ENCODE measurements at regions not wholly inside any gene's neighbourhood (a gene's known extent, or its start where the extent isn't known, plus 50 kb on each side); places are given as distances from the start of the nearest gene placed in this dataset.

GRCh38 chr18:64639536-64639935, 490.6 kb upstream of the LINC00305 start:
- Histone ChIP-seq H3K23ac (ENCODE audit: low read length) (no peak overlapping the region), H3K27ac (ENCODE audit: low read depth, low read length) (no peak overlapping the region), H3K79me2 (ENCODE audit: control insufficient read depth, insufficient read depth, low read length, poor library complexity) (no peaks in the 10 kb centered on the region), H3K4me3 (ENCODE audit: low read depth, low read length) (no peak overlapping the region), H3K9ac (ENCODE audit: low read length) (no peak overlapping the region), H4K12ac (ENCODE audit: low read depth, low read length) (no peak overlapping the region), H4K8ac (ENCODE audit: low read depth, low read length) (no peak overlapping the region), H3K27me3 (ENCODE audit: insufficient read depth, low read length) (no peaks in the 10 kb centered on the region), H3K4ac (ENCODE audit: low read depth, low read length) (no peak overlapping the region), H4K91ac (ENCODE audit: low read depth, low read length) (no peak overlapping the region), H3K14ac (ENCODE audit: low read length) (no peak overlapping the region), H3K9me3 (ENCODE audit: insufficient read depth, low read depth, low read length) (no peaks in the 10 kb centered on the region), H3K4me1 (ENCODE audit: control insufficient read depth in 1 of 2, insufficient read depth in 2 of 2, low read length in 2 of 2) (no peaks in the 10 kb centered on the region), H3K4me2 (ENCODE audit: low read length) (no peak overlapping the region), H3K36me3 (ENCODE audit: control insufficient read depth in 1 of 2, insufficient read depth in 2 of 2, low read length in 2 of 2) (no peaks in the 10 kb centered on the region), H2BK12ac (ENCODE audit: low read length) (no peak overlapping the region), H2BK120ac (ENCODE audit: insufficient read depth, low read length, poor library complexity) (no peak overlapping the region), H3K79me1 (ENCODE audit: low read length) (no peaks in the 10 kb centered on the region), H3K18ac (ENCODE audit: low read length) (no peak overlapping the region), H2AK5ac (ENCODE audit: low read length) (no peak overlapping the region), H2AFZ (ENCODE audit: insufficient read depth, low read length, poor library complexity) (no peak overlapping the region), H2BK5ac (ENCODE audit: low read depth, low read length, poor library complexity) (no peak overlapping the region)
- WGBS (ENCODE audit: extremely low coverage, insufficient coverage, insufficient read length) = no CpG with 5 or more reads among the region's 1 CpG
- no peak for DNase-seq

GRCh38 chr18:64620971-64621560, 472.2 kb upstream of the LINC00305 start:
- no peak overlapping the region for H2AK5ac ChIP-seq (ENCODE audit: low read length)
- H4K91ac ChIP-seq (ENCODE audit: low read depth, low read length) = no peak overlapping the region
- H2AFZ ChIP-seq (ENCODE audit: insufficient read depth, low read length, poor library complexity) = no peak overlapping the region
- no peaks in the 10 kb centered on the region for H3K79me2 ChIP-seq (ENCODE audit: control insufficient read depth, insufficient read depth, low read length, poor library complexity)
- H3K27me3 ChIP-seq (ENCODE audit: insufficient read depth, low read length) = no peaks in the 10 kb centered on the region
- H3K14ac ChIP-seq (ENCODE audit: low read length) = no peak overlapping the region
- no peak overlapping the region for H3K9ac ChIP-seq (ENCODE audit: low read length)
- H3K4me3 ChIP-seq (ENCODE audit: low read depth, low read length) = no peak overlapping the region
- no peak overlapping the region for H3K4me2 ChIP-seq (ENCODE audit: low read length)
- no peak overlapping the region for H3K23ac ChIP-seq (ENCODE audit: low read length)
- no peak overlapping the region for H4K12ac ChIP-seq (ENCODE audit: low read depth, low read length)
- H3K4me1 ChIP-seq (ENCODE audit: control insufficient read depth in 1 of 2, insufficient read depth in 2 of 2, low read length in 2 of 2) = no peaks in the 10 kb centered on the region
- no peak overlapping the region for H2BK5ac ChIP-seq (ENCODE audit: low read depth, low read length, poor library complexity)
- H3K36me3 ChIP-seq (ENCODE audit: control insufficient read depth in 1 of 2, insufficient read depth in 2 of 2, low read length in 2 of 2) = no peaks in the 10 kb centered on the region
- H2BK12ac ChIP-seq (ENCODE audit: low read length) = no peak overlapping the region
- no peak overlapping the region for H3K27ac ChIP-seq (ENCODE audit: low read depth, low read length)
- H4K8ac ChIP-seq (ENCODE audit: low read depth, low read length) = no peak overlapping the region
- H3K9me3 ChIP-seq (ENCODE audit: insufficient read depth, low read depth, low read length) = no peaks in the 10 kb centered on the region
- DNase-seq = no peak
- no CpG with 5 or more reads among the region's 3 CpGs for WGBS (ENCODE audit: extremely low coverage, insufficient coverage, insufficient read length)
- no peak overlapping the region for H3K18ac ChIP-seq (ENCODE audit: low read length)
- no peak overlapping the region for H3K4ac ChIP-seq (ENCODE audit: low read depth, low read length)
- no peak overlapping the region for H2BK120ac ChIP-seq (ENCODE audit: insufficient read depth, low read length, poor library complexity)
- no peaks in the 10 kb centered on the region for H3K79me1 ChIP-seq (ENCODE audit: low read length)

- Histone ChIP-seq H4K91ac (ENCODE audit: low read depth, low read length) (no peak overlapping the region), H3K4me1 (ENCODE audit: control insufficient read depth in 1 of 2, insufficient read depth in 2 of 2, low read length in 2 of 2) (no peaks in the 10 kb centered on the region), H4K12ac (ENCODE audit: low read depth, low read length) (no peak overlapping the region), H3K9me3 (ENCODE audit: insufficient read depth, low read depth, low read length) (no peaks in the 10 kb centered on the region), H3K27me3 (ENCODE audit: insufficient read depth, low read length) (no peaks in the 10 kb centered on the region), H3K4me3 (ENCODE audit: low read depth, low read length) (no peak overlapping the region), H3K79me2 (ENCODE audit: control insufficient read depth, insufficient read depth, low read length, poor library complexity) (no peaks in the 10 kb centered on the region), H3K14ac (ENCODE audit: low read length) (no peak overlapping the region), H3K18ac (ENCODE audit: low read length) (no peak overlapping the region), H2BK120ac (ENCODE audit: insufficient read depth, low read length, poor library complexity) (no peak overlapping the region), H3K9ac (ENCODE audit: low read length) (no peak overlapping the region), H3K36me3 (ENCODE audit: control insufficient read depth in 1 of 2, insufficient read depth in 2 of 2, low read length in 2 of 2) (no peaks in the 10 kb centered on the region), H3K79me1 (ENCODE audit: low read length) (no peaks in the 10 kb centered on the region), H2BK5ac (ENCODE audit: low read depth, low read length, poor library complexity) (no peak overlapping the region), H3K27ac (ENCODE audit: low read depth, low read length) (no peak overlapping the region), H2AK5ac (ENCODE audit: low read length) (no peak overlapping the region), H4K8ac (ENCODE audit: low read depth, low read length) (no peak overlapping the region), H3K23ac (ENCODE audit: low read length) (no peak overlapping the region), H2BK12ac (ENCODE audit: low read length) (no peak overlapping the region), H2AFZ (ENCODE audit: insufficient read depth, low read length, poor library complexity) (no peak overlapping the region), H3K4me2 (ENCODE audit: low read length) (no peak overlapping the region), H3K4ac (ENCODE audit: low read depth, low read length) (no peak overlapping the region)
- no CpG with 5 or more reads among the region's 1 CpG for WGBS (ENCODE audit: extremely low coverage, insufficient coverage, insufficient read length)
- DNase-seq = no peak
Observed at GRCh38 chr18:64618390-64618789, 469.5 kb upstream of the LINC00305 start.

GRCh38 chr18:64615021-64615420, 466.1 kb upstream of the LINC00305 start:
- WGBS (ENCODE audit: extremely low coverage, insufficient coverage, insufficient read length) = no CpG with 5 or more reads among the region's 1 CpG
- no peaks in the 10 kb centered on the region for H3K79me2 ChIP-seq (ENCODE audit: control insufficient read depth, insufficient read depth, low read length, poor library complexity)
- no peak overlapping the region for H3K23ac ChIP-seq (ENCODE audit: low read length)
- no peak overlapping the region for H4K12ac ChIP-seq (ENCODE audit: low read depth, low read length)
- no peak overlapping the region for H3K9ac ChIP-seq (ENCODE audit: low read length)
- H2AFZ ChIP-seq (ENCODE audit: insufficient read depth, low read length, poor library complexity) = no peak overlapping the region
- H3K36me3 ChIP-seq (ENCODE audit: control insufficient read depth in 1 of 2, insufficient read depth in 2 of 2, low read length in 2 of 2) = no peaks in the 10 kb centered on the region
- no peak overlapping the region for H3K4me2 ChIP-seq (ENCODE audit: low read length)
- no peak overlapping the region for H2AK5ac ChIP-seq (ENCODE audit: low read length)
- H2BK12ac ChIP-seq (ENCODE audit: low read length) = no peak overlapping the region
- H2BK120ac ChIP-seq (ENCODE audit: insufficient read depth, low read length, poor library complexity) = no peak overlapping the region
- no peaks in the 10 kb centered on the region for H3K27me3 ChIP-seq (ENCODE audit: insufficient read depth, low read length)
- no peak overlapping the region for H3K4me3 ChIP-seq (ENCODE audit: low read depth, low read length)
- H3K27ac ChIP-seq (ENCODE audit: low read depth, low read length) = no peak overlapping the region
- no peak for DNase-seq
- no peak overlapping the region for H4K8ac ChIP-seq (ENCODE audit: low read depth, low read length)
- H4K91ac ChIP-seq (ENCODE audit: low read depth, low read length) = no peak overlapping the region
- H3K79me1 ChIP-seq (ENCODE audit: low read length) = no peaks in the 10 kb centered on the region
- H3K9me3 ChIP-seq (ENCODE audit: insufficient read depth, low read depth, low read length) = no peaks in the 10 kb centered on the region
- no peak overlapping the region for H3K4ac ChIP-seq (ENCODE audit: low read depth, low read length)
- H2BK5ac ChIP-seq (ENCODE audit: low read depth, low read length, poor library complexity) = no peak overlapping the region
- no peaks in the 10 kb centered on the region for H3K4me1 ChIP-seq (ENCODE audit: control insufficient read depth in 1 of 2, insufficient read depth in 2 of 2, low read length in 2 of 2)
- no peak overlapping the region for H3K14ac ChIP-seq (ENCODE audit: low read length)
- H3K18ac ChIP-seq (ENCODE audit: low read length) = no peak overlapping the region

Measured in trophoblast cell (in vitro differentiated cells and primary cell).